PC-3 (cell line): ENCODE measurements at regions not wholly inside any gene's neighbourhood (a gene's known extent, or its start where the extent isn't known, plus 50 kb on each side); places are given as distances from the start of the nearest gene placed in this dataset.

Experiments used
- ATAC-seq: fragments of 200-7000 bp; cut with Tn5 transposase; 2 replicates; pipeline ENCODE4 v1.9.1; 2020; ENCODE audit warnings: mild to moderate bottlenecking, moderate library complexity
- BruUV-seq: library from RNA; stranded (reverse); fragments of 400-500 nt; replicated peaks from 2 replicates; lab custom pipeline; 2021; lab: Mats Ljungman, UMichigan
- CTCF ChIA-PET: fragments of 300-600 bp; sonication (Branson Sonifier 250); formaldehyde crosslinking; loops from one replicate; lab custom pipeline; 2022; ENCODE audit warnings: antibody characterized with exemption; lab: Charles Lee
- POLR2A ChIA-PET: fragments of 300-600 bp; sonication (Branson Sonifier 250); formaldehyde crosslinking; loops from one replicate; lab custom pipeline; 2022; ENCODE audit warnings: antibody characterized with exemption; ENCODE audit not compliant: unreplicated experiment; lab: Charles Lee
- DNase-seq: peaks from one replicate; pipeline ENCODE4 v3.0.0-alpha.2; 2015
- H2AFZ ChIP-seq: fragments of 300-600 bp; sonication (generic); 2 replicates; pipeline ENCODE4 v1.6.0; 2016; ENCODE audit warnings: antibody characterized with exemption, low read length
- H3F3A ChIP-seq: fragments of 300-600 bp; sonication (generic); one replicate; pipeline ENCODE4 v1.6.0; 2017; ENCODE audit warnings: antibody characterized with exemption, low read length, control low read depth, mild to moderate bottlenecking; ENCODE audit not compliant: unreplicated experiment
- H3K27ac ChIP-seq: fragments of 300-600 bp; sonication (generic); 2 replicates; pipeline ENCODE4 v1.5.1; 2016; ENCODE audit warnings: mild to moderate bottlenecking, low read length
- H3K27me3 ChIP-seq: fragments of 300-600 bp; sonication (generic); 2 replicates; pipeline ENCODE4 v1.6.1; 2016; ENCODE audit warnings: low read length, mixed read lengths
- H3K36me3 ChIP-seq: fragments of 300-600 bp; sonication (generic); 2 replicates; pipeline ENCODE4 v1.6.1; 2016; ENCODE audit warnings: low read depth, mixed run types, low read length, mixed read lengths
- H3K4me1 ChIP-seq: fragments of 300-600 bp; sonication (generic); 2 replicates; pipeline ENCODE4 v1.5.1; 2016; ENCODE audit warnings: low read length; ENCODE audit not compliant: insufficient read depth
- H3K4me2 ChIP-seq: fragments of 300-600 bp; sonication (generic); 2 replicates; pipeline ENCODE4 v1.6.0; 2016; ENCODE audit warnings: low read length
- H3K4me3 ChIP-seq: fragments of 300-600 bp; sonication (generic); 2 replicates; pipeline ENCODE4 v1.5.1; 2016; ENCODE audit warnings: mild to moderate bottlenecking, low read length, mixed read lengths
- H3K79me2 ChIP-seq: fragments of 300-600 bp; sonication (generic); 2 replicates; pipeline ENCODE4 v1.6.1; 2017; ENCODE audit warnings: low read length, mixed read lengths
- H3K9ac ChIP-seq: fragments of 300-600 bp; sonication (generic); 2 replicates; pipeline ENCODE4 v1.6.0; 2016; ENCODE audit warnings: mild to moderate bottlenecking, low read length
- H3K9me2 ChIP-seq: fragments of 300-600 bp; sonication (generic); replicated peaks from 2 replicates; pipeline ENCODE4 v1.6.1; 2016; ENCODE audit warnings: mixed run types, low read length, mixed read lengths
- H3K9me3 ChIP-seq: fragments of 300-600 bp; sonication (generic); 2 replicates; pipeline ENCODE4 v1.6.1; 2016; ENCODE audit warnings: low read length, mixed read lengths
- H4K20me1 ChIP-seq: fragments of 300-600 bp; sonication (generic); 2 replicates; pipeline ENCODE4 v1.6.1; 2016; ENCODE audit warnings: low read length, mixed read lengths
- EZH2 ChIP-seq: fragments of 300-600 bp; sonication (generic); IDR thresholded peaks from one replicate; pipeline ENCODE4 v1.6.1; 2017; ENCODE audit warnings: antibody characterized with exemption, mild to moderate bottlenecking, low read length; ENCODE audit not compliant: unreplicated experiment
- EZH2phosphoT487 ChIP-seq: fragments of 300-600 bp; sonication (generic); IDR thresholded peaks from 2 replicates; pipeline ENCODE4 v1.6.1; 2018; ENCODE audit warnings: mild to moderate bottlenecking, antibody characterized with exemption, low read length, borderline replicate concordance
- intact Hi-C: fragments of 100-400 bp; cut with micrococcal nuclease; formaldehyde crosslinking; loops from 2 replicates; pipeline ENCODE4 v1.9.0; 2023
- TF ChIP-seq, protein P1 (sequence below): fragments of 300-600 bp; sonication (generic); conservative IDR thresholded peaks from 2 replicates; pipeline ENCODE4 v1.5.1; 2017; ENCODE audit warnings: antibody characterized with exemption, low read depth, mild to moderate bottlenecking, low read length

- Histone ChIP-seq H3K79me2 (no peaks in the 10 kb centered on the region), H4K20me1 (no peaks in the 10 kb centered on the region), H3K27me3 (no peaks in the 10 kb centered on the region), H3K9me2 (no peaks in the 10 kb centered on the region), H3K4me1 (no peaks in the 10 kb centered on the region), H3K9me3 (no peaks in the 10 kb centered on the region), H3K36me3 (no peaks in the 10 kb centered on the region), H3K27ac (no peak overlapping the region), H3K4me3 (no peak overlapping the region), H2AFZ (no peak overlapping the region), H3K4me2 (no peak overlapping the region), H3F3A (no peaks in the 10 kb centered on the region), H3K9ac (no peak overlapping the region)
- intact Hi-C loops, result no loop called here
- no TSS peak for BruUV-seq
- no peak for DNase-seq
- no peak for ATAC-seq
- TF ChIP-seq, protein P1, sequence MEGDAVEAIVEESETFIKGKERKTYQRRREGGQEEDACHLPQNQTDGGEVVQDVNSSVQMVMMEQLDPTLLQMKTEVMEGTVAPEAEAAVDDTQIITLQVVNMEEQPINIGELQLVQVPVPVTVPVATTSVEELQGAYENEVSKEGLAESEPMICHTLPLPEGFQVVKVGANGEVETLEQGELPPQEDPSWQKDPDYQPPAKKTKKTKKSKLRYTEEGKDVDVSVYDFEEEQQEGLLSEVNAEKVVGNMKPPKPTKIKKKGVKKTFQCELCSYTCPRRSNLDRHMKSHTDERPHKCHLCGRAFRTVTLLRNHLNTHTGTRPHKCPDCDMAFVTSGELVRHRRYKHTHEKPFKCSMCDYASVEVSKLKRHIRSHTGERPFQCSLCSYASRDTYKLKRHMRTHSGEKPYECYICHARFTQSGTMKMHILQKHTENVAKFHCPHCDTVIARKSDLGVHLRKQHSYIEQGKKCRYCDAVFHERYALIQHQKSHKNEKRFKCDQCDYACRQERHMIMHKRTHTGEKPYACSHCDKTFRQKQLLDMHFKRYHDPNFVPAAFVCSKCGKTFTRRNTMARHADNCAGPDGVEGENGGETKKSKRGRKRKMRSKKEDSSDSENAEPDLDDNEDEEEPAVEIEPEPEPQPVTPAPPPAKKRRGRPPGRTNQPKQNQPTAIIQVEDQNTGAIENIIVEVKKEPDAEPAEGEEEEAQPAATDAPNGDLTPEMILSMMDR, result no peak
- TF ChIP-seq EZH2, result no peak
- TF ChIP-seq EZH2phosphoT487, result no peak
- ChIA-PET CTCF (no interaction called here), POLR2A (no interaction called here)
Measured at GRCh38 chr9:89955144-89955543, 350.3 kb downstream of the GADD45G start.

GRCh38 chr9:89955626-89956025 lies 350.8 kb downstream of the GADD45G start:
- H3K9me2 ChIP-seq, result no peaks in the 10 kb centered on the region
- BruUV-seq, result no TSS peak
- no peaks in the 10 kb centered on the region for H3K36me3 ChIP-seq
- ChIA-PET POLR2A (no interaction called here), CTCF (no interaction called here)
- intact Hi-C loops, result no loop called here
- no peak overlapping the region for H2AFZ ChIP-seq
- H3K27ac ChIP-seq, result no peak overlapping the region
- H3K4me1 ChIP-seq, result no peaks in the 10 kb centered on the region
- H3K27me3 ChIP-seq, result no peaks in the 10 kb centered on the region
- H3K4me2 ChIP-seq, result no peak overlapping the region
- ATAC-seq (no peak), DNase-seq (no peak)
- no peaks in the 10 kb centered on the region for H3F3A ChIP-seq
- TF ChIP-seq EZH2phosphoT487, result no peak
- TF ChIP-seq EZH2, result no peak
- TF ChIP-seq, protein P1, result no peak
- H3K4me3 ChIP-seq, result no peak overlapping the region
- no peaks in the 10 kb centered on the region for H4K20me1 ChIP-seq
- no peaks in the 10 kb centered on the region for H3K9me3 ChIP-seq
- H3K79me2 ChIP-seq, result no peaks in the 10 kb centered on the region
- no peak overlapping the region for H3K9ac ChIP-seq

GRCh38 chr9:89956331-89956730 lies 351.5 kb downstream of the GADD45G start:
- TF ChIP-seq EZH2 (no peak), EZH2phosphoT487 (no peak)
- TF ChIP-seq, protein P1, result no peak
- H3K27me3 ChIP-seq, result no peaks in the 10 kb centered on the region
- BruUV-seq, result no TSS peak

More at GRCh38 chr9:89956331-89956730, 351.5 kb downstream of the GADD45G start:
- no peak overlapping the region for H2AFZ ChIP-seq
- ChIA-PET CTCF (no interaction called here), POLR2A (no interaction called here)
- no peaks in the 10 kb centered on the region for H3F3A ChIP-seq
- H3K9me3 ChIP-seq, result no peaks in the 10 kb centered on the region
- no peaks in the 10 kb centered on the region for H3K36me3 ChIP-seq
- H3K9ac ChIP-seq, result no peak overlapping the region
- ATAC-seq, result no peak
- DNase-seq, result no peak
- H3K4me3 ChIP-seq, result no peak overlapping the region
- H3K79me2 ChIP-seq, result no peaks in the 10 kb centered on the region
- no peaks in the 10 kb centered on the region for H4K20me1 ChIP-seq
- H3K4me2 ChIP-seq, result no peak overlapping the region
- intact Hi-C loops, result no loop called here
- H3K4me1 ChIP-seq, result no peaks in the 10 kb centered on the region
- H3K27ac ChIP-seq, result no peak overlapping the region
- H3K9me2 ChIP-seq, result no peaks in the 10 kb centered on the region
